Activated CD8-positive, alpha-beta memory T cell treated with anti-CD3 and anti-CD28 coated beads, Interleukin-2, amount 10 ng/mL, durations not matched to agents 7 days and 5 days (primary cell): ENCODE measurements at regions not wholly inside any gene's neighbourhood (a gene's known extent, or its start where the extent isn't known, plus 50 kb on each side); places are given as distances from the start of the nearest gene placed in this dataset.

Experiments
- ATAC-seq: fragments of 150-1000 bp; cut with Tn5 transposase; one replicate; pipeline ENCODE4 v1.10.0; 2021; ENCODE audit warnings: moderate library complexity
- CTCF ChIA-PET: fragments of 350-600 bp; sonication (Branson Sonifier 250); formaldehyde crosslinking; loops from one replicate; lab custom pipeline; 2021; ENCODE audit warnings: antibody characterized with exemption; lab: Charles Lee
- DNase-seq: peaks from one replicate; pipeline ENCODE4 v3.0.0-alpha.2; 2020
- H3K27ac Mint-ChIP-seq: one replicate; pipeline ENCODE4 v1.8.0; 2021; ENCODE audit warnings: mild to moderate bottlenecking, mixed read lengths
- H3K27me3 Mint-ChIP-seq: one replicate; pipeline ENCODE4 v1.8.0; 2021; ENCODE audit warnings: mixed read lengths
- H3K36me3 Mint-ChIP-seq: one replicate; pipeline ENCODE4 v1.8.0; 2021; ENCODE audit warnings: mild to moderate bottlenecking, mixed read lengths
- H3K4me1 Mint-ChIP-seq: one replicate; pipeline ENCODE4 v1.8.0; 2021; ENCODE audit warnings: mixed read lengths
- H3K4me3 Mint-ChIP-seq: one replicate; pipeline ENCODE4 v1.8.0; 2021; ENCODE audit warnings: mild to moderate bottlenecking, moderate library complexity, mixed read lengths
- H3K9me3 Mint-ChIP-seq: one replicate; pipeline ENCODE4 v1.8.0; 2022; ENCODE audit warnings: low read depth, mixed read lengths

- H3K36me3 Mint-ChIP-seq, result no peaks in the 10 kb centered on the region
- ATAC-seq (no peak), DNase-seq (no peak)
- H3K27ac Mint-ChIP-seq, result no peak overlapping the region
- no peak overlapping the region for H3K4me3 Mint-ChIP-seq
- H3K27me3 Mint-ChIP-seq, result no peaks in the 10 kb centered on the region
- H3K9me3 Mint-ChIP-seq, result peaks cover 3% of the 10 kb centered on the region
- CTCF ChIA-PET, result no interaction called here
- H3K4me1 Mint-ChIP-seq, result no peaks in the 10 kb centered on the region
Observed at GRCh38 chr1:4954392-4954791, 300.0 kb downstream of the AJAP1 start.

- ATAC-seq, result no peak
- Mint-ChIP-seq H3K27me3 (no peaks in the 10 kb centered on the region), H3K36me3 (no peaks in the 10 kb centered on the region), H3K4me1 (no peaks in the 10 kb centered on the region), H3K27ac (no peak overlapping the region), H3K9me3 (peaks cover 3% of the 10 kb centered on the region), H3K4me3 (no peak overlapping the region)
- CTCF ChIA-PET, result no interaction called here
- DNase-seq, result no peak
Observed at GRCh38 chr1:4951601-4952000, 297.2 kb downstream of the AJAP1 start.

- no peak overlapping the region for H3K4me3 Mint-ChIP-seq
- ATAC-seq, result no peak
- no peak overlapping the region for H3K27ac Mint-ChIP-seq
- H3K9me3 Mint-ChIP-seq, result peaks cover 5% of the 10 kb centered on the region
- no peaks in the 10 kb centered on the region for H3K4me1 Mint-ChIP-seq
- H3K27me3 Mint-ChIP-seq, result no peaks in the 10 kb centered on the region
- H3K36me3 Mint-ChIP-seq, result no peaks in the 10 kb centered on the region
- CTCF ChIA-PET, result no interaction called here
- DNase-seq, result no peak
Observed at GRCh38 chr1:4946343-4946742, 291.9 kb downstream of the AJAP1 start.

GRCh38 chr1:4944911-4945310, 290.5 kb downstream of the AJAP1 start:
- Mint-ChIP-seq H3K4me1 (no peaks in the 10 kb centered on the region), H3K4me3 (no peak overlapping the region), H3K9me3 (peaks cover 6% of the 10 kb centered on the region), H3K27me3 (no peaks in the 10 kb centered on the region), H3K27ac (no peak overlapping the region), H3K36me3 (no peaks in the 10 kb centered on the region)
- CTCF ChIA-PET, result no interaction called here
- ATAC-seq (no peak), DNase-seq (no peak)

GRCh38 chr1:4944072-4944471, 289.7 kb downstream of the AJAP1 start:
- ATAC-seq, result no peak
- Mint-ChIP-seq H3K36me3 (no peaks in the 10 kb centered on the region), H3K4me3 (no peak overlapping the region), H3K9me3 (peaks cover 15% of the 10 kb centered on the region), H3K27ac (no peak overlapping the region), H3K4me1 (no peaks in the 10 kb centered on the region), H3K27me3 (no peaks in the 10 kb centered on the region)
- CTCF ChIA-PET, result no interaction called here
- DNase-seq, result no peak

- Mint-ChIP-seq H3K9me3 (peaks cover 12% of the 10 kb centered on the region), H3K27ac (no peak overlapping the region)
- CTCF ChIA-PET, result no interaction called here
Observed at GRCh38 chr1:4939266-4939665, 284.9 kb downstream of the AJAP1 start.

GRCh38 chr1:4937876-4938534, 283.6 kb downstream of the AJAP1 start:
- peaks cover 12% of the 10 kb centered on the region for H3K9me3 Mint-ChIP-seq
- no peak for DNase-seq
- ATAC-seq, result no peak
- H3K4me1 Mint-ChIP-seq, result no peaks in the 10 kb centered on the region
- H3K27ac Mint-ChIP-seq, result no peak overlapping the region
- CTCF ChIA-PET, result no interaction called here
- H3K4me3 Mint-ChIP-seq, result no peak overlapping the region
- no peaks in the 10 kb centered on the region for H3K27me3 Mint-ChIP-seq
- H3K36me3 Mint-ChIP-seq, result no peaks in the 10 kb centered on the region

More at GRCh38 chr1:4939266-4939665, 284.9 kb downstream of the AJAP1 start:
- Mint-ChIP-seq H3K36me3 (no peaks in the 10 kb centered on the region), H3K27me3 (no peaks in the 10 kb centered on the region), H3K4me1 (no peaks in the 10 kb centered on the region), H3K4me3 (no peak overlapping the region)
- no peak for ATAC-seq
- no peak for DNase-seq

GRCh38 chr1:4935807-4936206, 281.4 kb downstream of the AJAP1 start:
- no peaks in the 10 kb centered on the region for H3K4me1 Mint-ChIP-seq
- ATAC-seq (no peak), DNase-seq (no peak)
- H3K36me3 Mint-ChIP-seq, result no peaks in the 10 kb centered on the region
- H3K27ac Mint-ChIP-seq, result no peak overlapping the region
- no peak overlapping the region for H3K4me3 Mint-ChIP-seq
- H3K27me3 Mint-ChIP-seq, result no peaks in the 10 kb centered on the region
- CTCF ChIA-PET, result no interaction called here
- H3K9me3 Mint-ChIP-seq, result peaks cover 12% of the 10 kb centered on the region

GRCh38 chr1:4933232-4933631, 278.8 kb downstream of the AJAP1 start:
- H3K27me3 Mint-ChIP-seq, result no peaks in the 10 kb centered on the region
- ATAC-seq (no peak), DNase-seq (no peak)
- CTCF ChIA-PET, result no interaction called here
- H3K27ac Mint-ChIP-seq, result no peak overlapping the region
- H3K4me1 Mint-ChIP-seq, result no peaks in the 10 kb centered on the region
- no peak overlapping the region for H3K4me3 Mint-ChIP-seq
- H3K9me3 Mint-ChIP-seq, result no peaks in the 10 kb centered on the region
- no peaks in the 10 kb centered on the region for H3K36me3 Mint-ChIP-seq

- ATAC-seq (no peak), DNase-seq (no peak)
- H3K27me3 Mint-ChIP-seq, result no peaks in the 10 kb centered on the region
- no peak overlapping the region for H3K4me3 Mint-ChIP-seq
- H3K27ac Mint-ChIP-seq, result no peak overlapping the region
- CTCF ChIA-PET, result no interaction called here
- no peaks in the 10 kb centered on the region for H3K4me1 Mint-ChIP-seq
- H3K36me3 Mint-ChIP-seq, result no peaks in the 10 kb centered on the region
- no peaks in the 10 kb centered on the region for H3K9me3 Mint-ChIP-seq
Observed at GRCh38 chr1:4932311-4933030, 278.1 kb downstream of the AJAP1 start.

- CTCF ChIA-PET, result no interaction called here
- H3K4me1 Mint-ChIP-seq, result no peaks in the 10 kb centered on the region
- H3K36me3 Mint-ChIP-seq, result no peaks in the 10 kb centered on the region
- no peaks in the 10 kb centered on the region for H3K9me3 Mint-ChIP-seq
- H3K4me3 Mint-ChIP-seq, result no peak overlapping the region
- ATAC-seq, result no peak
- no peak for DNase-seq
- H3K27ac Mint-ChIP-seq, result no peak overlapping the region
- no peaks in the 10 kb centered on the region for H3K27me3 Mint-ChIP-seq
Observed at GRCh38 chr1:4931486-4931885, 277.1 kb downstream of the AJAP1 start.

GRCh38 chr1:4928186-4928585, 273.8 kb downstream of the AJAP1 start:
- ATAC-seq, result no peak
- no peak for DNase-seq
- CTCF ChIA-PET, result no interaction called here
- Mint-ChIP-seq H3K27me3 (no peaks in the 10 kb centered on the region), H3K36me3 (no peaks in the 10 kb centered on the region), H3K27ac (no peak overlapping the region), H3K4me1 (no peaks in the 10 kb centered on the region), H3K9me3 (no peaks in the 10 kb centered on the region), H3K4me3 (no peak overlapping the region)

- H3K4me1 Mint-ChIP-seq, result no peaks in the 10 kb centered on the region
- H3K4me3 Mint-ChIP-seq, result no peak overlapping the region
- H3K27ac Mint-ChIP-seq, result no peak overlapping the region
- no peaks in the 10 kb centered on the region for H3K36me3 Mint-ChIP-seq
- CTCF ChIA-PET, result no interaction called here
- no peaks in the 10 kb centered on the region for H3K9me3 Mint-ChIP-seq
- ATAC-seq (no peak), DNase-seq (no peak)
- no peaks in the 10 kb centered on the region for H3K27me3 Mint-ChIP-seq
Observed at GRCh38 chr1:4924356-4924755, 269.9 kb downstream of the AJAP1 start.

- no peaks in the 10 kb centered on the region for H3K9me3 Mint-ChIP-seq
Observed at GRCh38 chr1:4916610-4917009, 262.2 kb downstream of the AJAP1 start.

More at GRCh38 chr1:4916610-4917009, 262.2 kb downstream of the AJAP1 start:
- Mint-ChIP-seq H3K27ac (no peak overlapping the region), H3K36me3 (no peaks in the 10 kb centered on the region), H3K4me1 (no peaks in the 10 kb centered on the region), H3K4me3 (no peak overlapping the region), H3K27me3 (no peaks in the 10 kb centered on the region)
- CTCF ChIA-PET, result no interaction called here
- ATAC-seq (no peak), DNase-seq (no peak)
